Fibroblast of peridontal ligament (primary cell): ENCODE measurements at regions not wholly inside any gene's neighbourhood (a gene's known extent, or its start where the extent isn't known, plus 50 kb on each side); places are given as distances from the start of the nearest gene placed in this dataset.

ENCODE experiments used
- DNase-seq: peaks from one replicate; pipeline ENCODE4 v3.0.0-alpha.2; 2010; ENCODE audit errors: extremely low read depth

GRCh38 chrX:155694649-155695048 lies 81.9 kb upstream of the TMLHE start:
- DNase-seq = no peak

- no peak for DNase-seq
Measured at GRCh38 chrX:155682834-155683233, 70.1 kb upstream of the TMLHE start.

- DNase-seq = no peak
Measured at GRCh38 chrX:155679715-155680114, 67.0 kb upstream of the TMLHE start.

- DNase-seq = no peak
Measured at GRCh38 chrX:155673338-155673737, 60.6 kb upstream of the TMLHE start.

GRCh38 chrX:155666741-155667140 lies 54.0 kb upstream of the TMLHE start:
- DNase-seq = no peak
